GM12878 (cell line): ENCODE measurements at regions not wholly inside any gene's neighbourhood (a gene's known extent, or its start where the extent isn't known, plus 50 kb on each side); places are given as distances from the start of the nearest gene placed in this dataset.

Experiments used
- ATAC-seq: fragments of 200-7000 bp; cut with Tn5 transposase; 3 replicates; pipeline ENCODE4 v1.9.1; 2020; ENCODE audit warnings: mild to moderate bottlenecking, moderate library complexity
- BruUV-seq: library from RNA; stranded (reverse); fragments of 400-500 nt; replicated peaks from 2 replicates; lab custom pipeline; 2021; lab: Mats Ljungman, UMichigan
- CTCF ChIA-PET: fragments of 300-600 bp; sonication (Branson Sonifier 250); formaldehyde crosslinking; extraction: SDS; loops from one replicate; lab custom pipeline; 2021; ENCODE audit warnings: inconsistent platforms; lab: Yijun Ruan, JAX
- POLR2A ChIA-PET: fragments of 350-600 bp; formaldehyde crosslinking; extraction: SDS; loops from one replicate; lab custom pipeline; 2021; ENCODE audit warnings: inconsistent platforms; lab: Charles Lee
- RAD21 ChIA-PET: fragments of 300-600 bp; sonication (Branson Sonifier 250); formaldehyde crosslinking; loops from one replicate; lab custom pipeline; 2023; ENCODE audit warnings: antibody characterized with exemption; ENCODE audit not compliant: unreplicated experiment; lab: Charles Lee
- SMC1A ChIA-PET: fragments of 300-600 bp; sonication (Branson Sonifier 250); formaldehyde crosslinking; loops from one replicate; lab custom pipeline; 2023; ENCODE audit not compliant: unreplicated experiment, uncharacterized antibody; lab: Charles Lee
- DNase-seq: peaks from one replicate; pipeline ENCODE4 v3.0.0-alpha.2; 2011; ENCODE audit warnings: low read depth, low spot score
- FAIRE-seq: peaks from 3 replicates; lab custom pipeline; 2011; peaks lifted over from hg19 to GRCh38; lab: Jason Lieb, UNC
- H2AFZ ChIP-seq: 2 replicates; pipeline ENCODE4 v1.6.0; 2011; ENCODE audit warnings: low read depth, low read length, control low read depth; ENCODE audit not compliant: control insufficient read depth
- H3K27ac ChIP-seq: 2 replicates; pipeline ENCODE4 v1.5.1; 2011; ENCODE audit warnings: control low read depth; ENCODE audit not compliant: control insufficient read depth, insufficient read depth
- H3K27me3 ChIP-seq, 2 experiments: replicated peaks in 1 of 2; 2 replicates each; pipeline versions ENCODE4 v1.6.0 to v1.6.1; 2011; ENCODE audit warnings: low read length in 1 of 2; ENCODE audit not compliant: control insufficient read depth in 2 of 2, insufficient read depth in 2 of 2
- H3K36me3 ChIP-seq, 2 experiments: 2 replicates each; pipeline ENCODE4 v1.5.1; 2011; ENCODE audit warnings: low read length in 1 of 2; ENCODE audit not compliant: control insufficient read depth in 2 of 2, insufficient read depth in 2 of 2
- H3K4me1 ChIP-seq: 2 replicates; pipeline ENCODE4 v1.6.1; 2011; ENCODE audit warnings: mild to moderate bottlenecking, low read length, moderate library complexity, mixed read lengths; ENCODE audit not compliant: control insufficient read depth, insufficient read depth
- H3K4me2 ChIP-seq: 2 replicates; pipeline ENCODE4 v1.6.0; 2011; ENCODE audit warnings: control low read depth; ENCODE audit not compliant: control insufficient read depth, insufficient read depth
- H3K4me3 ChIP-seq: fragments of 200-600 bp; sonication (generic); 2 replicates; pipeline ENCODE4 v1.5.1; 2016
- H3K79me2 ChIP-seq: 2 replicates; pipeline ENCODE4 v1.6.0; 2011; ENCODE audit warnings: low read length; ENCODE audit not compliant: control insufficient read depth, insufficient read depth
- H3K9ac ChIP-seq: 2 replicates; pipeline ENCODE4 v1.8.0; 2011; ENCODE audit warnings: low read length, control low read depth, mixed read lengths; ENCODE audit not compliant: control insufficient read depth, insufficient read depth
- H3K9me3 ChIP-seq: replicated peaks from 3 replicates; pipeline ENCODE4 v1.5.1; 2011; ENCODE audit warnings: mild to moderate bottlenecking, low read length; ENCODE audit not compliant: control insufficient read depth, insufficient read depth
- H4K20me1 ChIP-seq: 2 replicates; pipeline ENCODE4 v1.6.0; 2011; ENCODE audit not compliant: control insufficient read depth, insufficient read depth
- BHLHE40 ChIP-seq, 2 experiments: fragments of 450-650 bp in 1 of 2; IDR thresholded peaks; 2 replicates each; pipeline ENCODE4 v1.6.1; 2011 to 2017; ENCODE audit warnings: low read depth in 2 of 2, borderline replicate concordance in 1 of 2, improper control_type of control experiment in 1 of 2, low read length in 1 of 2, mild to moderate bottlenecking in 1 of 2
- DPF2 ChIP-seq: fragments of 450-650 bp; IDR thresholded peaks from 2 replicates; pipeline ENCODE4 v1.6.1; 2017; ENCODE audit warnings: mild to moderate bottlenecking
- EGR1 ChIP-seq, 2 experiments: IDR thresholded peaks; 1 replicate in 1 of 2; 2 replicates in 1 of 2; pipeline ENCODE4 v1.6.1; 2011 to 2012; ENCODE audit warnings: low read depth in 2 of 2, low read length in 2 of 2, borderline replicate concordance in 1 of 2, mild to moderate bottlenecking in 1 of 2, moderate library complexity in 1 of 2
- EP300 ChIP-seq, 2 experiments: fragments of 150-350 bp in 1 of 2; IDR thresholded peaks; 2 replicates each; pipeline ENCODE4 v1.6.1; 2011 to 2012; ENCODE audit warnings: low read depth in 2 of 2, low read length in 2 of 2, borderline replicate concordance in 1 of 2, improper control_type of control experiment in 1 of 2, inconsistent platforms in 1 of 2; ENCODE audit not compliant: control insufficient read depth in 1 of 2
- ESRRA ChIP-seq: IDR thresholded peaks from 2 replicates; pipeline ENCODE4 v1.6.1; 2012; ENCODE audit warnings: mild to moderate bottlenecking, low read length, improper control_type of control experiment
- FOXK2 ChIP-seq: fragments of 450-650 bp; IDR thresholded peaks from 2 replicates; pipeline ENCODE4 v1.6.1; 2017; ENCODE audit warnings: mild to moderate bottlenecking, moderate library complexity
- IKZF1 ChIP-seq: fragments of 450-650 bp; conservative IDR thresholded peaks from 2 replicates; pipeline ENCODE4 v1.6.1; 2017; ENCODE audit warnings: antibody characterized with exemption, mild to moderate bottlenecking
- MEF2A ChIP-seq: IDR thresholded peaks from 2 replicates; pipeline ENCODE4 v1.6.1; 2011; ENCODE audit warnings: low read depth, mild to moderate bottlenecking, low read length, moderate library complexity; ENCODE audit not compliant: insufficient read depth
- MTA2 ChIP-seq: fragments of 450-650 bp; IDR thresholded peaks from 2 replicates; pipeline ENCODE4 v1.6.1; 2016; ENCODE audit warnings: low read depth, mild to moderate bottlenecking, moderate library complexity
- NBN ChIP-seq: fragments of 450-650 bp; IDR thresholded peaks from 2 replicates; pipeline ENCODE4 v1.6.1; 2016
- RFX5 ChIP-seq: IDR thresholded peaks from 2 replicates; pipeline ENCODE4 v1.6.1; 2011; ENCODE audit warnings: low read depth, low read length, improper control_type of control experiment
- SREBF1 ChIP-seq: IDR thresholded peaks from 2 replicates; pipeline ENCODE4 v1.6.1; 2012; ENCODE audit warnings: mild to moderate bottlenecking, low read length
- STAT3 ChIP-seq: IDR thresholded peaks from 2 replicates; pipeline ENCODE4 v1.6.1; 2011; ENCODE audit warnings: low read depth, low read length, improper control_type of control experiment
- TCF7 ChIP-seq: IDR thresholded peaks from 2 replicates; pipeline ENCODE4 v1.6.1; 2014; ENCODE audit warnings: antibody characterized with exemption, borderline replicate concordance
- ZNF207 ChIP-seq: fragments of 450-650 bp; IDR thresholded peaks from 2 replicates; pipeline ENCODE4 v1.6.1; 2014; ENCODE audit warnings: antibody characterized with exemption, mild to moderate bottlenecking, borderline replicate concordance
- WGBS: methylation state at CpG from one replicate; pipeline ENCODE4 v1.1.6; 2016; ENCODE audit warnings: low lambda C conversion rate; ENCODE audit not compliant: insufficient replicate concordance, insufficient coverage; ENCODE audit errors: missing lambda C conversion rate; 5-methylcytosine and 5-hydroxymethylcytosine counted together
- in situ Hi-C: fragments of 300-500 bp; cut with MboI; formaldehyde crosslinking; loops from 9 replicates; pipeline ENCODE4 v1.14.3; 2018; ENCODE audit warnings: mixed read lengths
- intact Hi-C: fragments of 100-400 bp; cut with micrococcal nuclease; formaldehyde crosslinking; loops from one replicate; pipeline ENCODE4 v1.14.2; 2022; ENCODE audit not compliant: unreplicated experiment
- TF ChIP-seq, protein P1 (sequence below): fragments of 450-650 bp; IDR thresholded peaks from 2 replicates; pipeline ENCODE4 v1.6.1; 2016; ENCODE audit warnings: mild to moderate bottlenecking
- TF ChIP-seq, protein P2 (sequence below): fragments of 450-650 bp; IDR thresholded peaks from 2 replicates; pipeline ENCODE4 v1.6.1; 2017; ENCODE audit warnings: mild to moderate bottlenecking, low read depth, inconsistent platforms; ENCODE audit not compliant: poor library complexity, severe bottlenecking
- TF ChIP-seq, protein P3 (sequence below): IDR thresholded peaks from 2 replicates; pipeline ENCODE4 v1.6.1; 2012; ENCODE audit warnings: low read length, inconsistent platforms
- TF ChIP-seq, protein P4 (sequence below): fragments of 150-350 bp; IDR thresholded peaks from 2 replicates; pipeline ENCODE4 v1.6.1; 2014; ENCODE audit warnings: mild to moderate bottlenecking, low read depth, low read length

DNA sequence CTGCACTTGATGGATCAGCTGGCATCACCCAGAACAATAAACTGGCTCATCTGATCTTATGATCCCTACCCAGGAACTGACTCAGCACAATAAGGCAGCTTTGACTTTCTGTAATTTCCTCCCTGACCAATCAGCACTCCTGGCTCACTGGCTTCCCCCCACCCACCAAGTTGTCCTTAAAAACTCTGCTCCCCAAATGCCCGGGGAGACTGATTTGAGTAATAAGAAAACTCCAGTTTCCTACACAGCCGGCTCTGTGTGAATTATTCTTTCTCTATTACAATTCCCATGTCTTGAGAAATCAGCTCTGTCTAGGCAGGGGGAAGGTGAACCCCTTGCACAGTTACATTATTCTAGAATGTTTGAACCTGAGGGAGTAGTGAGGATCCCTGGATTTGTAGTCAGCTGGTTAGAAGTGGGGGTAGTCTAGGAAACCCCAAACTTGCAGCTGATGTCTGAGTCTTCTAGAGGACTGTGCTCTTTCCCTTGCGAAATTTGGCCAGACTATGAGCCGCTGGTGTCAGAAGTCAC, 111.7 kb upstream of the NEK6 start:
- Histone ChIP-seq H3K4me2 (no peak overlapping the region), H2AFZ (no peak overlapping the region; the same call in 1 of the 2 replicates), H3K27me3 (no peaks in the 10 kb centered on the region), H3K9ac (no peak overlapping the region), H3K4me3 (no peak overlapping the region), H4K20me1 (no peaks in the 10 kb centered on the region), H3K4me1 (no peaks in the 10 kb centered on the region; the same call in 1 of the 2 replicates), H3K9me3 (no peaks in the 10 kb centered on the region), H3K36me3 (no peaks in the 10 kb centered on the region), H3K27ac (no peak overlapping the region), H3K79me2 (no peaks in the 10 kb centered on the region)
- WGBS, result 58% methylated on average over 4 of the region's 4 CpGs
- BruUV-seq, result no TSS peak
- no peak for FAIRE-seq
- CTCF ChIA-PET, result interaction anchor here (0.8 to 1.5 kb wide), 2 partner anchors 16 to 19 kb away, joined by 4 to 6 read pairs; no protein-coding TSS in a partner anchor
- intact Hi-C loops, result no loop called here
- POLR2A ChIA-PET, result interaction anchor here (0.6 kb wide), 1 partner anchor 1220 kb away, joined by 5 read pairs; no protein-coding TSS in a partner anchor
- RAD21 ChIA-PET, result interaction anchor here (1.3 kb wide), 2 partner anchors 9 to 22 kb away, joined by 3 read pairs; no protein-coding TSS in a partner anchor
- in situ Hi-C loops, result loop anchor here (25.0 kb wide), 1 partner anchor 141 kb away; no protein-coding TSS in a partner anchor
- SMC1A ChIA-PET, result interaction anchor here (0.6 to 2.0 kb wide), 9 partner anchors 8 to 147 kb away, joined by 3 to 8 read pairs (median 4); no protein-coding TSS in a partner anchor
- no peak for ATAC-seq
- no peak for DNase-seq
- no peak for TF ChIP-seq STAT3
- no peak for TF ChIP-seq EP300 (IDR thresholded peaks at IDR 0.05; ENCODE audit: borderline replicate concordance in 1 of 2, control insufficient read depth in 1 of 2, low read depth in 2 of 2, low read length in 2 of 2)
- TF ChIP-seq IKZF1, result no peak
- TF ChIP-seq, protein P1, sequence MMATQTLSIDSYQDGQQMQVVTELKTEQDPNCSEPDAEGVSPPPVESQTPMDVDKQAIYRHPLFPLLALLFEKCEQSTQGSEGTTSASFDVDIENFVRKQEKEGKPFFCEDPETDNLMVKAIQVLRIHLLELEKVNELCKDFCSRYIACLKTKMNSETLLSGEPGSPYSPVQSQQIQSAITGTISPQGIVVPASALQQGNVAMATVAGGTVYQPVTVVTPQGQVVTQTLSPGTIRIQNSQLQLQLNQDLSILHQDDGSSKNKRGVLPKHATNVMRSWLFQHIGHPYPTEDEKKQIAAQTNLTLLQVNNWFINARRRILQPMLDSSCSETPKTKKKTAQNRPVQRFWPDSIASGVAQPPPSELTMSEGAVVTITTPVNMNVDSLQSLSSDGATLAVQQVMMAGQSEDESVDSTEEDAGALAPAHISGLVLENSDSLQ, result no peak
- TF ChIP-seq, protein P2, sequence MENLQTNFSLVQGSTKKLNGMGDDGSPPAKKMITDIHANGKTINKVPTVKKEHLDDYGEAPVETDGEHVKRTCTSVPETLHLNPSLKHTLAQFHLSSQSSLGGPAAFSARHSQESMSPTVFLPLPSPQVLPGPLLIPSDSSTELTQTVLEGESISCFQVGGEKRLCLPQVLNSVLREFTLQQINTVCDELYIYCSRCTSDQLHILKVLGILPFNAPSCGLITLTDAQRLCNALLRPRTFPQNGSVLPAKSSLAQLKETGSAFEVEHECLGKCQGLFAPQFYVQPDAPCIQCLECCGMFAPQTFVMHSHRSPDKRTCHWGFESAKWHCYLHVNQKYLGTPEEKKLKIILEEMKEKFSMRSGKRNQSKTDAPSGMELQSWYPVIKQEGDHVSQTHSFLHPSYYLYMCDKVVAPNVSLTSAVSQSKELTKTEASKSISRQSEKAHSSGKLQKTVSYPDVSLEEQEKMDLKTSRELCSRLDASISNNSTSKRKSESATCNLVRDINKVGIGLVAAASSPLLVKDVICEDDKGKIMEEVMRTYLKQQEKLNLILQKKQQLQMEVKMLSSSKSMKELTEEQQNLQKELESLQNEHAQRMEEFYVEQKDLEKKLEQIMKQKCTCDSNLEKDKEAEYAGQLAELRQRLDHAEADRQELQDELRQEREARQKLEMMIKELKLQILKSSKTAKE, result no peak
- no peak for TF ChIP-seq MTA2
- TF ChIP-seq BHLHE40 (IDR thresholded peaks at IDR 0.05; ENCODE audit: borderline replicate concordance in 1 of 2, low read depth in 2 of 2, low read length in 1 of 2), result no peak
- TF ChIP-seq FOXK2, result no peak
- no peak for TF ChIP-seq ESRRA
- no peak for TF ChIP-seq SREBF1
- TF ChIP-seq DPF2, result no peak
- no peak for TF ChIP-seq ZNF207
- no peak for TF ChIP-seq MEF2A
- no peak for TF ChIP-seq NBN
- TF ChIP-seq, protein P3, sequence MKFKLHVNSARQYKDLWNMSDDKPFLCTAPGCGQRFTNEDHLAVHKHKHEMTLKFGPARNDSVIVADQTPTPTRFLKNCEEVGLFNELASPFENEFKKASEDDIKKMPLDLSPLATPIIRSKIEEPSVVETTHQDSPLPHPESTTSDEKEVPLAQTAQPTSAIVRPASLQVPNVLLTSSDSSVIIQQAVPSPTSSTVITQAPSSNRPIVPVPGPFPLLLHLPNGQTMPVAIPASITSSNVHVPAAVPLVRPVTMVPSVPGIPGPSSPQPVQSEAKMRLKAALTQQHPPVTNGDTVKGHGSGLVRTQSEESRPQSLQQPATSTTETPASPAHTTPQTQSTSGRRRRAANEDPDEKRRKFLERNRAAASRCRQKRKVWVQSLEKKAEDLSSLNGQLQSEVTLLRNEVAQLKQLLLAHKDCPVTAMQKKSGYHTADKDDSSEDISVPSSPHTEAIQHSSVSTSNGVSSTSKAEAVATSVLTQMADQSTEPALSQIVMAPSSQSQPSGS, result no peak
- TF ChIP-seq, protein P4, sequence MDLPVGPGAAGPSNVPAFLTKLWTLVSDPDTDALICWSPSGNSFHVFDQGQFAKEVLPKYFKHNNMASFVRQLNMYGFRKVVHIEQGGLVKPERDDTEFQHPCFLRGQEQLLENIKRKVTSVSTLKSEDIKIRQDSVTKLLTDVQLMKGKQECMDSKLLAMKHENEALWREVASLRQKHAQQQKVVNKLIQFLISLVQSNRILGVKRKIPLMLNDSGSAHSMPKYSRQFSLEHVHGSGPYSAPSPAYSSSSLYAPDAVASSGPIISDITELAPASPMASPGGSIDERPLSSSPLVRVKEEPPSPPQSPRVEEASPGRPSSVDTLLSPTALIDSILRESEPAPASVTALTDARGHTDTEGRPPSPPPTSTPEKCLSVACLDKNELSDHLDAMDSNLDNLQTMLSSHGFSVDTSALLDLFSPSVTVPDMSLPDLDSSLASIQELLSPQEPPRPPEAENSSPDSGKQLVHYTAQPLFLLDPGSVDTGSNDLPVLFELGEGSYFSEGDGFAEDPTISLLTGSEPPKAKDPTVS, result no peak
- TF ChIP-seq EGR1 (IDR thresholded peaks at IDR 0.05; ENCODE audit: borderline replicate concordance in 1 of 2, low read depth in 2 of 2, low read length in 2 of 2), result no peak
- TF ChIP-seq TCF7, result no peak
- no peak for TF ChIP-seq RFX5
